ENCODE measurements at regions not wholly inside any gene's neighbourhood (a gene's known extent, or its start where the extent isn't known, plus 50 kb on each side); places are given as distances from the start of the nearest gene placed in this dataset.

GRCh38 chr5:29380029-29380428 is 1813.5 kb upstream of the CDH6 start:
- no peak for DNase-seq
- POLR2A ChIA-PET, result no interaction called here
- Mint-ChIP-seq H3K36me3 (no peaks in the 10 kb centered on the region), H3K27ac (no peak overlapping the region), H3K9me3 (peaks cover 9% of the 10 kb centered on the region), H3K4me3 (no peak overlapping the region), H3K27me3 (no peaks in the 10 kb centered on the region), H3K4me1 (ENCODE audit: low read depth) (no peaks in the 10 kb centered on the region)
- CTCF ChIA-PET, result no interaction called here
- intact Hi-C loops (cut with micrococcal nuclease), result no loop called here

GRCh38 chr5:29379619-29380018 is 1813.9 kb upstream of the CDH6 start:
- ChIA-PET CTCF (no interaction called here), POLR2A (no interaction called here)
- Mint-ChIP-seq H3K27me3 (no peaks in the 10 kb centered on the region), H3K36me3 (no peaks in the 10 kb centered on the region), H3K9me3 (peaks cover 10% of the 10 kb centered on the region), H3K4me3 (no peak overlapping the region), H3K27ac (no peak overlapping the region), H3K4me1 (ENCODE audit: low read depth) (no peaks in the 10 kb centered on the region)
- DNase-seq, result no peak
- intact Hi-C loops (cut with micrococcal nuclease), result no loop called here

- H3K27me3 Mint-ChIP-seq, result no peaks in the 10 kb centered on the region
- H3K27ac Mint-ChIP-seq, result no peak overlapping the region
- intact Hi-C loops (cut with micrococcal nuclease), result no loop called here
- POLR2A ChIA-PET, result no interaction called here
- H3K9me3 Mint-ChIP-seq, result peaks cover 6% of the 10 kb centered on the region
- DNase-seq, result no peak
- no peaks in the 10 kb centered on the region for H3K36me3 Mint-ChIP-seq
- no peak overlapping the region for H3K4me3 Mint-ChIP-seq
- CTCF ChIA-PET, result no interaction called here
- no peaks in the 10 kb centered on the region for H3K4me1 Mint-ChIP-seq (ENCODE audit: low read depth)
Observed at GRCh38 chr5:29378104-29378503, 1815.4 kb upstream of the CDH6 start.

- H3K9me3 Mint-ChIP-seq, result peaks cover 18% of the 10 kb centered on the region
- intact Hi-C loops (cut with micrococcal nuclease), result no loop called here
- H3K4me1 Mint-ChIP-seq (ENCODE audit: low read depth), result no peaks in the 10 kb centered on the region
- POLR2A ChIA-PET, result no interaction called here
- CTCF ChIA-PET, result no interaction called here
- H3K36me3 Mint-ChIP-seq, result no peaks in the 10 kb centered on the region
- no peaks in the 10 kb centered on the region for H3K27me3 Mint-ChIP-seq
- no peak overlapping the region for H3K4me3 Mint-ChIP-seq
- H3K27ac Mint-ChIP-seq, result no peak overlapping the region
- no peak for DNase-seq
Observed at GRCh38 chr5:29370248-29370647, 1823.2 kb upstream of the CDH6 start.

- Mint-ChIP-seq H3K27ac (no peak overlapping the region), H3K27me3 (no peaks in the 10 kb centered on the region), H3K36me3 (no peaks in the 10 kb centered on the region), H3K9me3 (peaks cover 18% of the 10 kb centered on the region), H3K4me3 (no peak overlapping the region), H3K4me1 (ENCODE audit: low read depth) (no peaks in the 10 kb centered on the region)
- no peak for DNase-seq
- ChIA-PET CTCF (no interaction called here), POLR2A (no interaction called here)
- intact Hi-C loops (cut with micrococcal nuclease), result no loop called here
Observed at GRCh38 chr5:29367176-29367833, 1826.2 kb upstream of the CDH6 start.

- peaks cover 19% of the 10 kb centered on the region for H3K9me3 Mint-ChIP-seq
- no peak overlapping the region for H3K27ac Mint-ChIP-seq
- H3K36me3 Mint-ChIP-seq, result no peaks in the 10 kb centered on the region
- H3K4me1 Mint-ChIP-seq (ENCODE audit: low read depth), result no peaks in the 10 kb centered on the region
- no peaks in the 10 kb centered on the region for H3K27me3 Mint-ChIP-seq
- no peak for DNase-seq
- POLR2A ChIA-PET, result no interaction called here
- CTCF ChIA-PET, result no interaction called here
- no peak overlapping the region for H3K4me3 Mint-ChIP-seq
- intact Hi-C loops (cut with micrococcal nuclease), result no loop called here
Observed at GRCh38 chr5:29351170-29351569, 1842.3 kb upstream of the CDH6 start.

GRCh38 chr5:29337030-29337429 is 1856.5 kb upstream of the CDH6 start:
- no peak overlapping the region for H3K4me3 Mint-ChIP-seq
- H3K36me3 Mint-ChIP-seq, result no peaks in the 10 kb centered on the region
- DNase-seq, result no peak
- ChIA-PET CTCF (no interaction called here), POLR2A (no interaction called here)
- H3K4me1 Mint-ChIP-seq (ENCODE audit: low read depth), result no peaks in the 10 kb centered on the region
- intact Hi-C loops (cut with micrococcal nuclease), result no loop called here
- H3K27ac Mint-ChIP-seq, result no peak overlapping the region
- H3K27me3 Mint-ChIP-seq, result no peaks in the 10 kb centered on the region
- H3K9me3 Mint-ChIP-seq, result peaks cover 32% of the 10 kb centered on the region

GRCh38 chr5:29321591-29321990 is 1871.9 kb upstream of the CDH6 start:
- Mint-ChIP-seq H3K4me3 (no peak overlapping the region), H3K27me3 (no peaks in the 10 kb centered on the region), H3K36me3 (no peaks in the 10 kb centered on the region), H3K4me1 (ENCODE audit: low read depth) (no peaks in the 10 kb centered on the region), H3K9me3 (peaks cover 10% of the 10 kb centered on the region), H3K27ac (no peak overlapping the region)
- intact Hi-C loops (cut with micrococcal nuclease), result no loop called here
- no peak for DNase-seq
- ChIA-PET POLR2A (no interaction called here), CTCF (no interaction called here)

GRCh38 chr5:29309359-29309758 is 1884.1 kb upstream of the CDH6 start:
- H3K36me3 Mint-ChIP-seq, result no peaks in the 10 kb centered on the region
- peaks cover 9% of the 10 kb centered on the region for H3K9me3 Mint-ChIP-seq
- no peaks in the 10 kb centered on the region for H3K4me1 Mint-ChIP-seq (ENCODE audit: low read depth)
- H3K4me3 Mint-ChIP-seq, result no peak overlapping the region
- POLR2A ChIA-PET, result no interaction called here
- no peak overlapping the region for H3K27ac Mint-ChIP-seq
- CTCF ChIA-PET, result no interaction called here
- intact Hi-C loops (cut with micrococcal nuclease), result no loop called here
- no peak for DNase-seq
- no peaks in the 10 kb centered on the region for H3K27me3 Mint-ChIP-seq

- DNase-seq, result no peak
- Mint-ChIP-seq H3K27ac (no peak overlapping the region), H3K9me3 (peaks cover 7% of the 10 kb centered on the region), H3K27me3 (no peaks in the 10 kb centered on the region), H3K4me1 (ENCODE audit: low read depth) (no peaks in the 10 kb centered on the region), H3K4me3 (no peak overlapping the region), H3K36me3 (no peaks in the 10 kb centered on the region)
- ChIA-PET CTCF (no interaction called here), POLR2A (no interaction called here)
- intact Hi-C loops (cut with micrococcal nuclease), result no loop called here
Observed at GRCh38 chr5:29307478-29307877, 1886.0 kb upstream of the CDH6 start.

- Mint-ChIP-seq H3K9me3 (peaks cover 19% of the 10 kb centered on the region), H3K4me1 (ENCODE audit: low read depth) (no peaks in the 10 kb centered on the region), H3K36me3 (no peaks in the 10 kb centered on the region), H3K27ac (no peak overlapping the region), H3K4me3 (no peak overlapping the region), H3K27me3 (no peaks in the 10 kb centered on the region)
- no peak for DNase-seq
- intact Hi-C loops (cut with micrococcal nuclease), result no loop called here
- CTCF ChIA-PET, result no interaction called here
- POLR2A ChIA-PET, result no interaction called here
Observed at GRCh38 chr5:29304545-29304944, 1888.9 kb upstream of the CDH6 start.

GRCh38 chr5:29296548-29296947 is 1896.9 kb upstream of the CDH6 start:
- POLR2A ChIA-PET, result no interaction called here
- intact Hi-C loops (cut with micrococcal nuclease), result no loop called here
- Mint-ChIP-seq H3K4me1 (ENCODE audit: low read depth) (no peaks in the 10 kb centered on the region), H3K36me3 (no peaks in the 10 kb centered on the region), H3K27me3 (no peaks in the 10 kb centered on the region), H3K4me3 (no peak overlapping the region), H3K27ac (no peak overlapping the region), H3K9me3 (peaks cover 23% of the 10 kb centered on the region)
- DNase-seq, result no peak
- CTCF ChIA-PET, result no interaction called here

GRCh38 chr5:29277642-29278041 is 1915.8 kb upstream of the CDH6 start:
- no peak overlapping the region for H3K27ac Mint-ChIP-seq
- ChIA-PET POLR2A (no interaction called here), CTCF (interaction anchor here (0.6 kb wide), 1 partner anchor 150 kb away, joined by 4 read pairs; no protein-coding TSS in a partner anchor)
- intact Hi-C loops (cut with micrococcal nuclease), result no loop called here
- no peaks in the 10 kb centered on the region for H3K27me3 Mint-ChIP-seq
- no peak for DNase-seq
- no peaks in the 10 kb centered on the region for H3K36me3 Mint-ChIP-seq
- H3K4me1 Mint-ChIP-seq (ENCODE audit: low read depth), result no peaks in the 10 kb centered on the region
- peaks cover 41% of the 10 kb centered on the region for H3K9me3 Mint-ChIP-seq
- no peak overlapping the region for H3K4me3 Mint-ChIP-seq

- no peak for DNase-seq
- Mint-ChIP-seq H3K27me3 (no peaks in the 10 kb centered on the region), H3K4me1 (ENCODE audit: low read depth) (no peaks in the 10 kb centered on the region), H3K27ac (no peak overlapping the region), H3K36me3 (no peaks in the 10 kb centered on the region), H3K9me3 (peaks cover 46% of the 10 kb centered on the region), H3K4me3 (no peak overlapping the region)
- CTCF ChIA-PET, result no interaction called here
- POLR2A ChIA-PET, result no interaction called here
- intact Hi-C loops (cut with micrococcal nuclease), result no loop called here
Observed at GRCh38 chr5:29276371-29276770, 1917.1 kb upstream of the CDH6 start.

Measured in activated CD4-positive, alpha-beta memory T cell treated with anti-CD3 and anti-CD28 coated beads for 36 hours (primary cell).